ENCODE measurements at regions not wholly inside any gene's neighbourhood (a gene's known extent, or its start where the extent isn't known, plus 50 kb on each side); places are given as distances from the start of the nearest gene placed in this dataset.

- BruUV-seq (replicated peaks) = no TSS peak
- TF ChIP-seq CTCF (IDR thresholded peaks at IDR 0.05; ENCODE audit: insufficient read depth in 1 of 2, low read depth in 1 of 2, low read length in 1 of 2, severe bottlenecking in 1 of 2, unreplicated experiment in 1 of 2) = no peak
- H3K4me3 ChIP-seq (ENCODE audit: low read depth, low read length) = no peak overlapping the region
- CTCF ChIA-PET = no interaction called here
- H3K36me3 Mint-ChIP-seq (ENCODE audit: insufficient read depth, unreplicated experiment) = no peaks in the 10 kb centered on the region
- H3K27me3 Mint-ChIP-seq (ENCODE audit: insufficient read depth, unreplicated experiment) = peaks cover 10% of the 10 kb centered on the region
- no peaks in the 10 kb centered on the region for H3K27me3 ChIP-seq (replicated peaks; ENCODE audit: control insufficient read depth, insufficient read depth, low read length)
- no peak overlapping the region for H3K27ac Mint-ChIP-seq (ENCODE audit: unreplicated experiment)
- POLR2A ChIA-PET = no interaction called here
- no peaks in the 10 kb centered on the region for H3K36me3 ChIP-seq (ENCODE audit: control insufficient read depth, insufficient read depth, low read length)
- no peak overlapping the region for H3K4me3 Mint-ChIP-seq (ENCODE audit: unreplicated experiment)
- H3K9me3 Mint-ChIP-seq (ENCODE audit: unreplicated experiment) = no peaks in the 10 kb centered on the region
- intact Hi-C loops (cut with micrococcal nuclease; ENCODE audit: unreplicated experiment) = no loop called here
- DNase-seq = no peak
- H3K4me1 Mint-ChIP-seq (ENCODE audit: low read depth, unreplicated experiment) = no peaks in the 10 kb centered on the region
- H3K9me3 ChIP-seq = no peaks in the 10 kb centered on the region
- no peaks in the 10 kb centered on the region for H3K4me1 ChIP-seq
These were observed 361.2 kb upstream of the HNRNPA3 start for GRCh38 chr2:176851200-176851888.

GRCh38 chr2:176851889-176852483, 360.6 kb upstream of the HNRNPA3 start:
- intact Hi-C loops (cut with micrococcal nuclease; ENCODE audit: unreplicated experiment) = no loop called here
- H3K27ac Mint-ChIP-seq (ENCODE audit: unreplicated experiment) = no peak overlapping the region
- Histone ChIP-seq H3K36me3 (ENCODE audit: control insufficient read depth, insufficient read depth, low read length) (no peaks in the 10 kb centered on the region), H3K4me3 (ENCODE audit: low read depth, low read length) (no peak overlapping the region), H3K9me3 (no peaks in the 10 kb centered on the region), H3K4me1 (no peaks in the 10 kb centered on the region), H3K27me3 (replicated peaks; ENCODE audit: control insufficient read depth, insufficient read depth, low read length) (no peaks in the 10 kb centered on the region)
- no peak for DNase-seq
- no peaks in the 10 kb centered on the region for H3K36me3 Mint-ChIP-seq (ENCODE audit: insufficient read depth, unreplicated experiment)
- POLR2A ChIA-PET = no interaction called here
- CTCF ChIA-PET = no interaction called here
- H3K4me1 Mint-ChIP-seq (ENCODE audit: low read depth, unreplicated experiment) = no peaks in the 10 kb centered on the region
- H3K4me3 Mint-ChIP-seq (ENCODE audit: unreplicated experiment) = no peak overlapping the region
- BruUV-seq (replicated peaks) = no TSS peak
- no peaks in the 10 kb centered on the region for H3K9me3 Mint-ChIP-seq (ENCODE audit: unreplicated experiment)
- peaks cover 10% of the 10 kb centered on the region for H3K27me3 Mint-ChIP-seq (ENCODE audit: insufficient read depth, unreplicated experiment)
- TF ChIP-seq CTCF (IDR thresholded peaks at IDR 0.05; ENCODE audit: insufficient read depth in 1 of 2, low read depth in 1 of 2, low read length in 1 of 2, severe bottlenecking in 1 of 2, unreplicated experiment in 1 of 2) = no peak

- BruUV-seq (replicated peaks) = no TSS peak
- no peak overlapping the region for H3K27ac Mint-ChIP-seq (ENCODE audit: unreplicated experiment)
- no peaks in the 10 kb centered on the region for H3K4me1 Mint-ChIP-seq (ENCODE audit: low read depth, unreplicated experiment)
- ChIA-PET CTCF (no interaction called here), POLR2A (no interaction called here)
- H3K4me1 ChIP-seq = no peaks in the 10 kb centered on the region
- H3K9me3 Mint-ChIP-seq (ENCODE audit: unreplicated experiment) = no peaks in the 10 kb centered on the region
- no peaks in the 10 kb centered on the region for H3K36me3 Mint-ChIP-seq (ENCODE audit: insufficient read depth, unreplicated experiment)
- no peak for DNase-seq
- no peak overlapping the region for H3K4me3 ChIP-seq (ENCODE audit: low read depth, low read length)
- TF ChIP-seq CTCF (IDR thresholded peaks at IDR 0.05; ENCODE audit: insufficient read depth in 1 of 2, low read depth in 1 of 2, low read length in 1 of 2, severe bottlenecking in 1 of 2, unreplicated experiment in 1 of 2) = no peak
- H3K27me3 Mint-ChIP-seq (ENCODE audit: insufficient read depth, unreplicated experiment) = peaks cover 13% of the 10 kb centered on the region
- intact Hi-C loops (cut with micrococcal nuclease; ENCODE audit: unreplicated experiment) = no loop called here
- H3K9me3 ChIP-seq = no peaks in the 10 kb centered on the region
- H3K36me3 ChIP-seq (ENCODE audit: control insufficient read depth, insufficient read depth, low read length) = no peaks in the 10 kb centered on the region
- H3K4me3 Mint-ChIP-seq (ENCODE audit: unreplicated experiment) = no peak overlapping the region
- H3K27me3 ChIP-seq (replicated peaks; ENCODE audit: control insufficient read depth, insufficient read depth, low read length) = no peaks in the 10 kb centered on the region
These were observed 359.9 kb upstream of the HNRNPA3 start for GRCh38 chr2:176852667-176853066.

Data from Caco-2 (cell line).